Activated CD4-positive, alpha-beta memory T cell treated with anti-CD3 and anti-CD28 coated beads, Interleukin-2, amount 10 ng/mL, durations not matched to agents 7 days and 5 days (primary cell): ENCODE measurements at regions not wholly inside any gene's neighbourhood (a gene's known extent, or its start where the extent isn't known, plus 50 kb on each side); places are given as distances from the start of the nearest gene placed in this dataset.

ENCODE experiments used
- CTCF ChIA-PET: fragments of 350-600 bp; sonication (Branson Sonifier 250); formaldehyde crosslinking; loops from one replicate; lab custom pipeline; 2021; ENCODE audit warnings: antibody characterized with exemption, inconsistent platforms; lab: Charles Lee
- POLR2A ChIA-PET: fragments of 350-600 bp; sonication (Branson Sonifier 250); formaldehyde crosslinking; loops from one replicate; lab custom pipeline; 2021; ENCODE audit warnings: antibody characterized with exemption; lab: Charles Lee
- DNase-seq: peaks from one replicate; pipeline ENCODE4 v3.0.0-alpha.2; 2020
- H3K27ac Mint-ChIP-seq: one replicate; pipeline ENCODE4 v1.8.0; 2021; ENCODE audit warnings: mild to moderate bottlenecking, mixed read lengths
- H3K27me3 Mint-ChIP-seq: one replicate; pipeline ENCODE4 v1.8.0; 2021; ENCODE audit warnings: mixed read lengths
- H3K36me3 Mint-ChIP-seq: one replicate; pipeline ENCODE4 v1.8.0; 2021; ENCODE audit warnings: low read depth, mixed read lengths
- H3K4me1 Mint-ChIP-seq: one replicate; pipeline ENCODE4 v1.8.0; 2021; ENCODE audit warnings: mixed read lengths
- H3K4me3 Mint-ChIP-seq: one replicate; pipeline ENCODE4 v1.8.0; 2021; ENCODE audit warnings: mild to moderate bottlenecking, mixed read lengths
- H3K9me3 Mint-ChIP-seq: one replicate; pipeline ENCODE4 v1.8.0; 2021; ENCODE audit warnings: mixed read lengths

DNA sequence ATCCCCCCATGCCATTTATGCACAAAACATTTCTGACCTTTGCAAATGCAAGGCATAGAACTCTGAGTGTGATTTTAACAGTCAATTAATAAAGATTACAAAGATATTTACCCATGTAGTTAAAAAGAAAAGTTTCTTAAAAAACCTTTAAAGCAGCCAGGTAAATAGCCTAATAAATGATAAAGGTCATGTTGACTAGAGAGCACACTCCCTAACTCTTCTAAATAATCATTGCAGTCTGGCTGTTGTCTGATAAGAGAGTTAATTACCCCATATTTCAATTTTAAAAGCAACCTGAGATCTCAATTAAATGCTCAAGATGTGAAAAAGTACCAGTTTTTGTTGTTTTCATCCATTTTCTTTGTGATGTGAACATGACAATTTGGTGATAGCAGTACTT is 291.5 kb upstream of the SMIM31 start:
- H3K27ac Mint-ChIP-seq, result no peak overlapping the region
- H3K4me1 Mint-ChIP-seq, result no peaks in the 10 kb centered on the region
- no peak for DNase-seq
- H3K36me3 Mint-ChIP-seq, result no peaks in the 10 kb centered on the region
- CTCF ChIA-PET, result interaction anchor here (0.5 kb wide), 1 partner anchor 287 kb away, joined by 3 read pairs; no protein-coding TSS in a partner anchor
- no peaks in the 10 kb centered on the region for H3K27me3 Mint-ChIP-seq
- POLR2A ChIA-PET, result no interaction called here
- no peak overlapping the region for H3K4me3 Mint-ChIP-seq
- no peaks in the 10 kb centered on the region for H3K9me3 Mint-ChIP-seq

DNA sequence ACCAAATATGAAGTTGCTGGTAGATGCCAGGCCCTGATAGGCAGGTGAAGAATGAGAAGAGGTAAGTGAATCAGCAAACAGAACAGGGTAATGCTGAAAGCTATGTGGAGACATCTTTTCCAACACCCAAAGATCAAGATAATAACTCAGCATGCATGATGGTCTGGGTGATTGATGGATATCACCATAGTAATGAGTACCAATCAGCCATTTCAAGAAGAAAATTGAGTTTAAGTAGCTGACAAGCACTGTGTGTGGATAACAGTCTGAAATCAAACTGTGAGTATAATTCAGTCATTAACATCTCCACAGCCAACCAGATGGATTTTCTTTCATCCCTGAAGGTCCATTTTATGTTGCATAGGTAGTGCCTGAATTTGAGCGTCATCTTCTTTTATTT is 289.6 kb upstream of the SMIM31 start:
- Mint-ChIP-seq H3K27me3 (no peaks in the 10 kb centered on the region), H3K9me3 (no peaks in the 10 kb centered on the region)
- CTCF ChIA-PET, result no interaction called here

DNA sequence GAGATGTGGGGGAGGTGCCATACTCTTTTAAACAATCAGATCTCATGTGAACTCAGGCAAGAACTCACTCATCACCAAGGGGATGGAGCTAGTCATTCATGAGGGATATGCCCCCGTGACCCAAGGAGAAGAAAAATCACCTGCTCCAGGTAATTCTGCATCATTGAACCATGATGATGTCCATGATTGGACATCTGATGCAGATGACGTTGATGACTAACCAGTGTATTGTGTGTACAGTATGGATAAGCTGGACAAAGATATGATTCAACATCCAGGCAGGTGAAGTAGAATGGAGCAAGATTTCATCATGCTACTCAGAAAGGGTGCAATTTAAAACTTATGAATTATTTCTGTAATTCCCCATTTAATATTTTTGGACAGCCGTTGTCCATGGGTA is 286.4 kb upstream of the SMIM31 start:
- Mint-ChIP-seq H3K4me1 (no peaks in the 10 kb centered on the region), H3K27me3 (no peaks in the 10 kb centered on the region), H3K36me3 (no peaks in the 10 kb centered on the region), H3K4me3 (no peak overlapping the region), H3K9me3 (no peaks in the 10 kb centered on the region), H3K27ac (no peak overlapping the region)
- DNase-seq, result no peak
- CTCF ChIA-PET, result no interaction called here
- POLR2A ChIA-PET, result no interaction called here

More for the DNA sequence above, 289.6 kb upstream of the SMIM31 start:
- Mint-ChIP-seq H3K4me1 (no peaks in the 10 kb centered on the region), H3K27ac (no peak overlapping the region), H3K4me3 (no peak overlapping the region), H3K36me3 (no peaks in the 10 kb centered on the region)
- POLR2A ChIA-PET, result no interaction called here
- no peak for DNase-seq

GRCh38 chr4:164481306-164482091 is 272.4 kb upstream of the SMIM31 start:
- H3K27me3 Mint-ChIP-seq, result no peaks in the 10 kb centered on the region
- H3K27ac Mint-ChIP-seq, result no peak overlapping the region
- no peak overlapping the region for H3K4me3 Mint-ChIP-seq
- H3K9me3 Mint-ChIP-seq, result no peaks in the 10 kb centered on the region
- H3K36me3 Mint-ChIP-seq, result no peaks in the 10 kb centered on the region
- H3K4me1 Mint-ChIP-seq, result no peaks in the 10 kb centered on the region
- POLR2A ChIA-PET, result no interaction called here
- CTCF ChIA-PET, result no interaction called here
- DNase-seq, result no peak

DNA sequence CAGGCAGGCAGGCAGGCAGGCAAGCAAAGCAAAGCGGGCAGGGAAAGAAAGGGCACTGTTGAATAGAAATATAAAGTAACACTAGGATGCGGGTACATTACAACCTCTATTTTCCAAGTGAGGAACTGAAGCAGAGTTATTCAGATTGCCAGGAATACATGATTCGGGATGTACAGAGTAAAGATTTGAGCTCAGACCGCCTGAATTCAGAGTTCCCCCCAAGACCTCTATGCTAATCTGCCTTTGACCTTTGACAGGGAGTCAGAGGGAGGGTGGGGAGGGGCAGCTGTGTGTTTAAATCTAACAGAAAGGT is 271.9 kb upstream of the SMIM31 start:
- no peak overlapping the region for H3K4me3 Mint-ChIP-seq

DNA sequence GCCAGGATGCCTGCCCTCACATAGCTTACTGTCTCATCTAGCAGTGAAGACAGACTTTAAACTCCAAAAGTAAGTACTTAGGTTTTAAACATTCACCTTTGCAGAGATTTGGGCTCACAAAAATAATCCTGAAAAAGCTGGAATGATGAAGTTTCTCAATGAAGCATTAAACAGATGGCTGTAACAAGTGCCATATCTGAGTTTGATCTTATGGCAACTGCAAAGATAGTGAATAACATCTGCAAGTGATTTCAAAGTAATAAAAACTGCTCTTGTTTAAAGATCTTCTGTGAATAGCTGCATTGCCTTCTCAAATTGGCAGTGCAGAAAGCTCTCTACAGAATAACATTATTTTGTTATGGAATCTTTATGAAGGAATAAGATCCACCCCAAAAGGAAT is 271.2 kb upstream of the SMIM31 start:
- Mint-ChIP-seq H3K4me3 (no peak overlapping the region), H3K9me3 (no peaks in the 10 kb centered on the region), H3K4me1 (no peaks in the 10 kb centered on the region), H3K27ac (no peak overlapping the region), H3K27me3 (no peaks in the 10 kb centered on the region), H3K36me3 (no peaks in the 10 kb centered on the region)
- no peak for DNase-seq
- ChIA-PET POLR2A (no interaction called here), CTCF (interaction anchor here (0.6 kb wide), 1 partner anchor 932 kb away, joined by 5 read pairs; no protein-coding TSS in a partner anchor)

More for the DNA sequence above, 271.9 kb upstream of the SMIM31 start:
- ChIA-PET POLR2A (no interaction called here), CTCF (no interaction called here)
- H3K4me1 Mint-ChIP-seq, result no peaks in the 10 kb centered on the region
- H3K27ac Mint-ChIP-seq, result no peak overlapping the region
- DNase-seq, result no peak
- H3K9me3 Mint-ChIP-seq, result no peaks in the 10 kb centered on the region
- no peaks in the 10 kb centered on the region for H3K36me3 Mint-ChIP-seq
- H3K27me3 Mint-ChIP-seq, result no peaks in the 10 kb centered on the region

- H3K27ac Mint-ChIP-seq, result no peak overlapping the region
- no peaks in the 10 kb centered on the region for H3K4me1 Mint-ChIP-seq
- no peaks in the 10 kb centered on the region for H3K27me3 Mint-ChIP-seq
- H3K9me3 Mint-ChIP-seq, result no peaks in the 10 kb centered on the region
- POLR2A ChIA-PET, result no interaction called here
- no peak overlapping the region for H3K4me3 Mint-ChIP-seq
- no peaks in the 10 kb centered on the region for H3K36me3 Mint-ChIP-seq
- DNase-seq, result no peak
- CTCF ChIA-PET, result no interaction called here
Observed at GRCh38 chr4:164483711-164484110, 270.2 kb upstream of the SMIM31 start.

- Mint-ChIP-seq H3K4me3 (no peak overlapping the region), H3K9me3 (no peaks in the 10 kb centered on the region), H3K4me1 (no peaks in the 10 kb centered on the region), H3K27me3 (no peaks in the 10 kb centered on the region), H3K36me3 (no peaks in the 10 kb centered on the region), H3K27ac (no peak overlapping the region)
- no peak for DNase-seq
- ChIA-PET CTCF (no interaction called here), POLR2A (no interaction called here)
Observed at GRCh38 chr4:164484551-164484950, 269.4 kb upstream of the SMIM31 start.

DNA sequence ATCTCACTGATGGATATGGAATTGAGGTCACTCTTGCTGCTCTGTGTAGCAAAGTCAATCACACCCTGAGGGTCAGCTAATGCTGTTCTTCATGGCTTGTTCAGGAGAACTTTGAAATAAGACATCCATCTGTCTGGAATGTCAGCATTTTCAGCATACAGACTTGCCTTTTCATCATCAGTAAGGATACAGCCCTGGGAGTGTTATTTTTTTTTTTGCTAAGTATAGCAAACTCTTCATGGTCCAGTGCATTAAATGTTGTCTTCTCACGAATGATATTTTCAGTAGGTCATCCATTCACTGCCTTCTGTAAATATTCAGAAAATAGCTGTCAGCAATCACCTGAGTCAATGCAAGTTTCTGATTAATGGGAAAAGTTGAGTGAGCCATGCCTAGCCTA is 268.8 kb upstream of the SMIM31 start:
- Mint-ChIP-seq H3K4me3 (no peak overlapping the region), H3K27me3 (no peaks in the 10 kb centered on the region), H3K4me1 (no peaks in the 10 kb centered on the region), H3K9me3 (no peaks in the 10 kb centered on the region), H3K36me3 (no peaks in the 10 kb centered on the region), H3K27ac (no peak overlapping the region)
- ChIA-PET CTCF (no interaction called here), POLR2A (no interaction called here)
- DNase-seq, result no peak

- Mint-ChIP-seq H3K36me3 (no peaks in the 10 kb centered on the region), H3K27me3 (no peaks in the 10 kb centered on the region), H3K4me3 (no peak overlapping the region), H3K27ac (no peak overlapping the region), H3K9me3 (no peaks in the 10 kb centered on the region), H3K4me1 (no peaks in the 10 kb centered on the region)
- no peak for DNase-seq
- ChIA-PET CTCF (no interaction called here), POLR2A (no interaction called here)
Observed at GRCh38 chr4:164488114-164488513, 265.8 kb upstream of the SMIM31 start.

DNA sequence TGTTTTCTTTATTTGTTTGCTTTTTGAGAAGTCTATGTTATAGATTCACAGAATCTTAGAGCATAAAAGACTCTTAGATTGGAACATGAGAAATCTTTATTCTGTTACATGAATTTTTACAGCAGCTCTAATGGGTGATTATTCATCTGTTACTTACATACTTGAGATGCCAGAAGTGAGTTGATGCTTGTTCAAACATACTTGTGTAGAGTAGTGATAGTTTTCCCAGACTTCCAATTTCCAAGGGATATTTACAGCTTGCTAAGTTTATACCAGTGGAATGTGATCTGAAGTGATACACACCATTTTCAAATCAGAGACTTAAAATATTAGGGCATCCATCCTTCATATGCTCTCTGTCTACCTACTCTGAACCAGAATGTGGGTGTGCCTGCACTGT is 252.9 kb upstream of the SMIM31 start:
- ChIA-PET POLR2A (no interaction called here), CTCF (no interaction called here)
- Mint-ChIP-seq H3K9me3 (no peaks in the 10 kb centered on the region), H3K4me1 (no peaks in the 10 kb centered on the region), H3K36me3 (no peaks in the 10 kb centered on the region), H3K27me3 (no peaks in the 10 kb centered on the region), H3K4me3 (no peak overlapping the region), H3K27ac (no peak overlapping the region)
- no peak for DNase-seq

GRCh38 chr4:164503874-164504273 is 250.1 kb upstream of the SMIM31 start:
- no peaks in the 10 kb centered on the region for H3K36me3 Mint-ChIP-seq
- H3K27me3 Mint-ChIP-seq, result no peaks in the 10 kb centered on the region
- no peaks in the 10 kb centered on the region for H3K9me3 Mint-ChIP-seq
- no peak overlapping the region for H3K27ac Mint-ChIP-seq
- CTCF ChIA-PET, result no interaction called here
- no peaks in the 10 kb centered on the region for H3K4me1 Mint-ChIP-seq
- no peak overlapping the region for H3K4me3 Mint-ChIP-seq
- POLR2A ChIA-PET, result no interaction called here
- no peak for DNase-seq

GRCh38 chr4:164508097-164508496 is 245.8 kb upstream of the SMIM31 start:
- no peak overlapping the region for H3K27ac Mint-ChIP-seq
- H3K4me3 Mint-ChIP-seq, result no peak overlapping the region
- DNase-seq, result no peak
- no peaks in the 10 kb centered on the region for H3K4me1 Mint-ChIP-seq
- ChIA-PET POLR2A (no interaction called here), CTCF (no interaction called here)
- H3K36me3 Mint-ChIP-seq, result no peaks in the 10 kb centered on the region
- H3K27me3 Mint-ChIP-seq, result no peaks in the 10 kb centered on the region
- no peaks in the 10 kb centered on the region for H3K9me3 Mint-ChIP-seq

DNA sequence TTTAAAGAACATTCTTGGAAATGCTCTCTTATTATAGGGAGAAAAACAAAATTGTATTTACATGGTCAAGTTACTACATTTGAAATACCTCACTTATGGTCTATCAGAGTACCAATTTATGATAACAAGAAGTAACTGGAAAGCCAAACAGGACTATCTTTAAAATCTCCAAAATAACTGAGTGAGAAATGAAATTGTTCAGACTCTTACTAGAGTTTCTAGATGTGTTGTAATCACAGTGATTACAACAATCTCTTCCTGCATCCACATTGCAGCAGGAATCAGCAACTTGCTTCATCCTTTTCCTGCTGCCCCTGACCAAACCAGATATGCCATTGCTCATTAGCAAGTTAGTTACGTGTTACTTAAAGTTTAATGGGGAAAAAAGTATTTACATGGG is 245.2 kb upstream of the SMIM31 start:
- ChIA-PET CTCF (no interaction called here), POLR2A (no interaction called here)
- no peaks in the 10 kb centered on the region for H3K27me3 Mint-ChIP-seq
- H3K36me3 Mint-ChIP-seq, result no peaks in the 10 kb centered on the region
- H3K27ac Mint-ChIP-seq, result no peak overlapping the region
- H3K9me3 Mint-ChIP-seq, result no peaks in the 10 kb centered on the region
- no peak overlapping the region for H3K4me3 Mint-ChIP-seq
- H3K4me1 Mint-ChIP-seq, result no peaks in the 10 kb centered on the region
- DNase-seq, result no peak
